AML-193 (cell line): ENCODE measurements at regions not wholly inside any gene's neighbourhood (a gene's known extent, or its start where the extent isn't known, plus 50 kb on each side); places are given as distances from the start of the nearest gene placed in this dataset.

ENCODE experiments used
- DNase-seq, 2 experiments: peaks; one replicate each; lab custom pipeline; 2025; lab: John Stamatoyannopoulos, UW

DNA sequence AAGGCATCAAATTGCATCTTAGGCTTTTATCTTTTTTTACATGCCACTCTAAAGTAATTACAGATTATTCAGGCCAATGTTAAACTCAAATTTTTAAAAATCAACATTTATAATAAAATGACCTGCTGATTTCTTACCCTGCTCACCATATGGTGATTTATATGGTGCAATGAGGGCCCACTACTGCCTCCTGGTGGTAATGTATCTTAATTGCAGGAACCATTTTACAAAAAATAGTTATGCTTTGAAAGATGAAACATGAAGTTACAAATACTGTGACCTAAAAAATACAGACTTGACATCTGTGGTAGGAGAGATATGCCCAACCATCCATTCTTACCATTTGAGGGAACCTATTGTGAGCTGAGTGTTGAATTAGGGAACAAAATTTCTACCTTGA is 292.6 kb upstream of the TAS2R1 start:
- DNase-seq: no peak

DNA sequence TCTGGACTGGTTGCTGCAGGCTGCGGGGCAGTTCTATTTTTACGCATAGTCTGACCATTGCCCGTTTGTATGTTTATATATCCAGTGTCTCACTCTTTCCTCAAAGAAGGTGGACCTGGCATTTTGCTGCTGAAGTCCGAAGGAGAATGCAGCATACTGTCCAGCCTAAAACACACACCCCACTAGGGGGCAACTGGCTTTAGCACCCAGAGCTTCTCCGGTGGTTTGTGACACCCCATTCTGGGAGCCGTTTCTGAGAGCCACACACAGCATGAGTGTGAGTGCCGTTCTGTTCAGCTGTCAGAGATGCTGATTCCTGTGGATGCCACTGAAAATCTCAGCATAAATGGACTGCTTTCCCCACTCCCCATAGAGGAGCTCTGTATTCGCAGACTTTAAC is 290.5 kb upstream of the TAS2R1 start:
- no peak for DNase-seq

GRCh38 chr5:9919306-9920030 is 289.3 kb upstream of the TAS2R1 start:
- no peak for DNase-seq

DNA sequence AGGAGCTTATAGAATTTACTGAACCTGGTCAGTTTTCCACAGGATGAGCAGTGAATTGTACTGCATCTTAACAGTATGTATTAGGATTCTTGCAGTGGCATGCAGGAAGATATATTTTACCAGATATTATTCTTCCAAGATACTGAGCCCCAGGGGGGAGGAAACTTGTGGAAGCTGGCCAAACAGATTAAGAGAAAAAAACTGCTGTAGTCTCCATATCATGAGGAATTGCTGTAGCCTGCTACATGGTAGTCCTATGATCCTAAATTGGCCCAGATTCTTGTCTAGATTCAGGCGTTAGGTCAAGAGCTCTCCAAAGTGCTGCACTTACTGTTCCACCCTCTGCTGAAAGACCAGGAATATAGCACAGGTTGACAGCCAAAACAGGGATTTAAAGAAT is 275.5 kb upstream of the TAS2R1 start:
- no peak for DNase-seq

GRCh38 chr5:9903801-9904200 is 273.6 kb upstream of the TAS2R1 start:
- DNase-seq: no peak

- DNase-seq: peak in 1 of 2 experiments; percentile 2
Measured at GRCh38 chr5:9898319-9898718, 268.2 kb upstream of the TAS2R1 start.

DNA sequence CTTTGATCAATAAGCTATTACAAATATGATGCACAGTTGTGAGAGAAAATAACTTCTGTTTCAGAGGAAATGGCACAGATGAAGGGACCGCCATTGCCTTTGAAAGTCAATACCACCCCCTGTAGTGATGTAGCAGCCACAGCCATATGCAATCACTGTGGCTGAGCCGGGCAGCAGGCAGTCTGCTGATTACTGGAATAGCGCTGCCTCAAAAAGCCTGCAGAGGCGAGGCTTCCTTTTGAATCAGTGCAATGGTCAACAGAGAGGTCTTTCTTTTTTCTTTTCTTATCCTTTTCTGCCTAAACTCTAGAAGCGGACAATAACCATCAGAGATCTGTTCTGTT is 265.1 kb upstream of the TAS2R1 start:
- DNase-seq: no peak

- no peak for DNase-seq
Measured at GRCh38 chr5:9894571-9895301, 264.6 kb upstream of the TAS2R1 start.

GRCh38 chr5:9892696-9893095 is 262.5 kb upstream of the TAS2R1 start:
- no peak for DNase-seq

DNA sequence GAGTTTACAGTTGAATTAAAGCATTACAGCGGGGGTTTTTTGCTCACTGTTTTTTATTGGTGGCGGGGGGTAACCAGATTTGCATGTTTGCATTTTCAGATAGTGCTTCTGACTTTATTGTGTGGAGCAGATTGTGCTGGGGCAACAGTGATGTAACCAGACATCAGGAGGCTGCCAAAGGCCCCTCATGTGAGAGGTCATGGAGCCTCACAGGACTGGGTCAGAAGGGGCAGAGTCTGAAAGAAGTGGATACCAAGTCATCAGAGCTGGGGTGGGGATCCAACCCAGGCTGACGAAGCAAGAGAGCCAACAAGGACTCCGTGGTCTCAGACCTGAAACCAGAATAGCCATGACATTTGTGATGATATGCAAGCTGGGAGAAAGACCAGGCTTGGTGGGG is 259.4 kb upstream of the TAS2R1 start:
- DNase-seq: no peak

DNA sequence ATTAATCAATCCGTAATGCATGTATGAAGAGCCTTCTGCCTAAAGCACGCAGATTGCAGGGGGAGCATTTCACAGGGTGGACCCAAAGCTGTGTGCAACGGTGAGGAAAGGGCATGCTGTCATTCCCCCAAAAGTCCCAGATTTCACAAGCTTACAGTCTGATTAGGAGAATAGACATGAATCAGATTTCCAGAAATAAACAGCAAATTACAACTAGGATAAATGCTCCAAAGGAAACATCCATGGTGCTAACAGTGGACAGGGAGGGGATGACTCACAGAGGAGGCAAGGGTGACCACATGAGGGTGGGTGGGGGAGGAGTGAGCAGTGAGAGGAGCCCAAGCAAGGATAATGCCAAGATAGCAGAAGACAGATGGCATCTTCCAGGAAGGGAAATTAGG is 258.4 kb upstream of the TAS2R1 start:
- no peak for DNase-seq

DNA sequence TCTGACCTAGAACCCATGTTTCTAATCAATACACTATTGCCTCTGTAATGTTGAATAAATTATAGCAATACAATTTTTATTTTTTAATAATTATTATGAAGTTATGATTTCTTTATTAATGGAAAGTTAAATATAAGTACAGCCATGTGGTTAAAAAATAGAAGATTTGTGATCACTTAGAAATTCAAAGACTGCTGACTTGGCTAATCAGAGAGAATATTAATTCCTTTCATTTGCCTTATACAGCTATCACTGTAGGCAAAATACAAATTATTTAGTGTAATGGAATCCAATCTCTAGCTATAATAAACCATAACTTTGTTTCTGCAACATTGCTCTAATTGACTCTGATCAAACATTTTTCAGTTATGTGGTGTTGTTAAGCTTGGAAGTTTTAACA is 255.0 kb upstream of the TAS2R1 start:
- DNase-seq: no peak

- no peak for DNase-seq
Measured at GRCh38 chr5:9878206-9878605, 248.1 kb upstream of the TAS2R1 start.

- DNase-seq: no peak
Measured at GRCh38 chr5:9877488-9877887, 247.3 kb upstream of the TAS2R1 start.

- DNase-seq: no peak
Measured at GRCh38 chr5:9876451-9876850, 246.3 kb upstream of the TAS2R1 start.

GRCh38 chr5:9869616-9870288 is 239.6 kb upstream of the TAS2R1 start:
- no peak for DNase-seq

- DNase-seq: no peak
Measured at GRCh38 chr5:9865574-9865973, 235.4 kb upstream of the TAS2R1 start.

DNA sequence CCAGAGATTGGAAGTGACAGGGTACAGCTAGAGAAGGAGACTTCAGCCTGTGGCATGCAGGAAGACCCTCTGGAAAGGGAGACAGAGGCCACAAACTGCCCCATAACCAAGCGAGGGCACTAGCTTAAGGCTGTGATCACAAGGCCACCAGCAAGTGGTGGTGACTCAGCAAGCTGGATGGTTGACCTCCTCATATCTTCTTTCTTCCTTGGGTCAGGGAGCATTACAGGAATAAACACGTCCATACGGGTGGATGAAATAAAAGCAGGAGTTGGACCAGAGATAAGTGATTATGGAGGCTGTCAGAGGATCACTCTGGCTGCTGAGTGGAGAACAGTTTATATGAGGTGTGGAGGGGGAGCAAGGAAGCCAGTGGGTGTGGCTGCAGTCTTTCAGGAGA is 234.6 kb upstream of the TAS2R1 start:
- DNase-seq: no peak

- DNase-seq: no peak
Measured at GRCh38 chr5:9863486-9863885, 233.3 kb upstream of the TAS2R1 start.

DNA sequence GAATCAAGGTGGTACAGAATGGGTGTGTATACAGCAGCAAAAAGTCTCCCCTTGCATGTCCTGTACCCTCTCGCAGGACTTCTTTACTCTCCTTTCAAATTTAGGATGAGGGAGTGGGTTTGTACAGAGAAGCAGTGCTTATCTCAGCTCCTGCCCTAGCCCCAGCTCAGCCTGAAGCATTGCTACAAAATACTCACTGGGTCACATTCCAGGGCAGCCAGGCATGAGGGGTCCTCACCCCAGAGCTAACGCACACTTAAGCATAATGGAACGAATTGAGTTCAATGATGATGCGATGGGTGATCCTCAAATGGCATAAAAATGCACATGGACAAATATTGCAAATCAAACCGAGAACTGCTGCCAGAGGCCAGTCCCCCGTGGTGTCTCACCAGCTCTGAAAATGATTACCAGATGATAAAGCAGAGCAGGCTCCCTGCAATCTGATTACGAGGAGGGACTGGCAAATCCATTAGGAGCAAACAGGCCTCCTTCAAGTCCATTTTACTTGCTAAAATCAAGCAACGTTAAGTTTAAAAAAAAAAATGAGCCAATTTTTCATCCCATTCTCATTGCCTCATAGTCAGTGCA is 231.6 kb upstream of the TAS2R1 start:
- no peak for DNase-seq

DNA sequence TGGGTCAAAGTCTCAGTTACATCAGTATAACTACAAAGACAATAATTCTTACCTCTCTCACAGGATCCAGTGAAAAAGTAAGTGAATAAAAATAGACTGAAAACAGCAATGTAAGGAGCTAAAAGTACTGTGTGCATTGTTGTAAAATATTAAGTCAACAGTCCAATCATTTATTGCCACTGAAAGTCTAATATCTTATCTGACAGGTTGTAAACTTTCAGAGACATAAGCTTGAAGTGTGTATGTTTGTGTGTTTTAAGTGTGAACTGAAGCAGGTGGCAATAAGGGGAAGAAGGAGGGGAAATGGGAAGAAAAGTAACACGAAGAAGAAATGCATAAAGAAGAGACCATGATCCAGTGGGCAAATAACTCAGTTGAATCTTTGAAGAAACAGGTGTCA is 229.7 kb upstream of the TAS2R1 start:
- DNase-seq: no peak

DNA sequence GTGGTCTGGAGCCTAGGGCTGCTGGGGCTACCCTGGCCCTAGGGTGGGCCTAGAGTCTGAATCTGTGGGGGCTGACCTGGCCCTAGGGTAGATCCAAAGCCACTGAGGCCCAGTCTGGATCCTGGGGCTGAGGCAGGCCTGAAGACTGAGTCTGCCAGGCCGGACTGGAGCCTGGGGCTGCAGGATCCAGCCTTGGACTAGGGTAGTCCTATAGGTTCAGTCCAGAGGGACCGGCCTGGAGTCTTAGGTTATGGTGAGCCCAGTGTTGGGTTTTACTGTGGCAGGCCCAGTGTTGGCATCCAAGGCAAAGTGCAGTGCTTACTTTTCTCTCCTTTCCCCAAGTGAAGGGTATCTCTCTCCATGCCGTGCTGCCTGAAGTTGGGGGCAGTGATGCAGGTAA is 227.9 kb upstream of the TAS2R1 start:
- no peak for DNase-seq

- no peak for DNase-seq
Measured at GRCh38 chr5:9853309-9853708, 223.2 kb upstream of the TAS2R1 start.
